HG02981 (cell line): ENCODE measurements at regions not wholly inside any gene's neighbourhood (a gene's known extent, or its start where the extent isn't known, plus 50 kb on each side); places are given as distances from the start of the nearest gene placed in this dataset.
"Not testable (repeated sequence)": the region's sequence is repeated elsewhere in the genome, so short reads cannot be mapped to it uniquely, and the experiment has no call there.

ENCODE experiments used
- ATAC-seq: cut with Tn5 transposase; IDR thresholded peaks from one replicate; pipeline ENCODE4 v1.9.1; 2021; ENCODE audit warnings: mild to moderate bottlenecking, moderate library complexity; ENCODE audit not compliant: unreplicated experiment

DNA sequence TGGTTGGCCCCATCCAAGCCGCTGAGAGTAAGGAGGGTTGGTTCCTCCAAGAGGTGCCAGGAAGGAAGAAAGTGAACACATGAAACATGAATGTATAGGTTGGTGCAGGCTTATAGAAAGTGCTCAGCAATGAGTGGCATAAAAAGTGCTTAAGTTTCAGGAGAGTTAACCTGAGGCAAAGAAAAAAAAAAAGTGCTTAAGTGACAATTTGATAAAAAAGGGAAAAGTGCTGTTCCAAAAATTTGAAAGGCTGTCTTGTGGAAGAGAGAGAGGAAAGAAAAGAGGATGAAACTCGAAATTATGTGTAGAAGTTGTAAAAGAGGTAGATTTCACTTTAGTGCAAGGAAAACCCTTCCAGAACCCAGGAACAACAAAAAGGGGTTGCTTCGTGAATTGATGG is 85.5 kb upstream of the MAP4K4 start:
- ATAC-seq: no peak

DNA sequence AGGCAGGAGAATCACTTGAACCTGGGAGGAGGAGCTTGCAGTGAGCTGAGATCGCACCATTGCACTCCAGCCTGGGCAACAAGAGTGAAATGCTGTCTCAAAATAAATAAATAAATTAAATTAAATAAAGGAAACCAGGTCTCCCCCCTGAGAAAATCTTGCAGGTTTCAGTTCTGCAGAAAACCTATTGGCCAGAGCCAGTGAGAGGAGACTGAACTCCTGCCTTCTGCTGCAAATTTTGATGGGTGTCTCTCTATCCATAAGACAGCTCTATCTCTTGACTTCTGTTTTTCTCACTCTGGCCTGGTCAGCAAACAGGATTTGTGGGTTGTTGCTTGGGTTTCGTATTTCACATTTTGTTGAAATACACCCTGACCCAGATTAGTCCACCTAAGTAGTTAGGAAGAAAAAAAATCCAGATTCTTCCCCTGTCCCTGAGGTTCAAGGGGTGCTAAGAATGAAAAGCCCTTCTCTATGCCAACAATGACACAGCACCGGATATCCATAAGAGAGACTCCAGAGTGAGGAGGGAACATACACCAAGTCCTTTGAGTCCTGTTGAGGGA is 86.7 kb upstream of the MAP4K4 start:
- no peak for ATAC-seq

DNA sequence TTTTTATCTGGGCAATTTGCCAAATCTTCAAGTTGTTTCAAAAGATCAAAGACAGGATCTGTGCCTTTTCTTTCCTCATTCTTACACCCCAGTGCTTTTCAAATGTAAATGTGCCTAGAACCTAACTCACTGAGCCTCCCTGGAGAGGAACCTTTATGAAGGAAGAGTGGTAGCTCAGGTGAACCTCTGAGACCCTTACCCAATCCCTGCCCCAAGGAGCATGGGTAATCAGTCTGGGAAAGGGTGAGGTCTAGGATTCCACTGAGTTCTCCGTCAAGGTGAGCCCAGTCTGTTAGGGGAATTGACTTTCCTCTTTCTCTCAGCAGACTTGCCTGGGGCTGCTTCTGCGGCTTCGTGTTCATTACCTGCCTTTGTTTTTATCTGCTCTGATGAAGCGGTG is 88.1 kb upstream of the MAP4K4 start:
- no peak for ATAC-seq

DNA sequence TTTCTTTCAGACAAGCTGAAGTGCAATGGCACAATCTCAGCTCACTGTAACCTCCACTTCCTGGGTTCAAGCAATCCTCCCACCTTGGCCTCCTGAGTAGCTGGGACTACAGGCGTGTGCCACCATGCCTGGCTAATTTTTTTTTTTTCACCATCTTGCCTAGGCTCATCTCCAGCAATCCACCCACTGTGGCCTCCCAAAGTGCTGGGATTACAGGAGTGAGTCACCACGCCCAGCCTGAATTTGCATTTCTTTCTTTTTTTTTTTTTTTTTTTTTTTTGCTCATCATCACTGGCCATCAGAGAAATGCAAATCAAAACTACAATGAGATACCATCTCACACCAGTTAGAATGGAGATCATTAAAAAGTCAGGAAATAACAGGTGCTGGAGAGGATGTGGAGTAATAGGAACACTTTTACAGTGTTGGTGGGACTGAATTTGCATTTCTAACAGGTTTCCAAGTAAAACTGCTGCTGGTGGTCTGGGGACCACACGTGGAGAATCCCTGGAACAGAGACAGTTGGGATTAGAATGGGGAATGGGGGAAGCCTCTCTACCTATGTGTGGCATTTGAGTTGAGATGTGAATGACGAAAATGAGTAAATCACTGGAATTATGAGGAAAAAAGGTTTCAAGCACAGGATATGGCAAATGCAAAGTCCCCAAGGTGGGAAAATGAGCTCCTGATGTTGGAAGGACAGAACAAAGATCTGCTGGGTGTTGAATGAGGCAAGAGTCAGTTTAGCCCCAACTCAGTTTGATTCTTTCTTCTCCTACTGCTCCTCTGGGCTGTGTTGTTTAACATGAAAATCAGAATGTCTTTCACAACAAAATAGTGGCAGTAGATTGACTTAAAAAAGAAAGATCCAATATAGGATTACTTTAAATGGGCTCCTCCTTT is 88.8 kb upstream of the MAP4K4 start:
- no peak for ATAC-seq

DNA sequence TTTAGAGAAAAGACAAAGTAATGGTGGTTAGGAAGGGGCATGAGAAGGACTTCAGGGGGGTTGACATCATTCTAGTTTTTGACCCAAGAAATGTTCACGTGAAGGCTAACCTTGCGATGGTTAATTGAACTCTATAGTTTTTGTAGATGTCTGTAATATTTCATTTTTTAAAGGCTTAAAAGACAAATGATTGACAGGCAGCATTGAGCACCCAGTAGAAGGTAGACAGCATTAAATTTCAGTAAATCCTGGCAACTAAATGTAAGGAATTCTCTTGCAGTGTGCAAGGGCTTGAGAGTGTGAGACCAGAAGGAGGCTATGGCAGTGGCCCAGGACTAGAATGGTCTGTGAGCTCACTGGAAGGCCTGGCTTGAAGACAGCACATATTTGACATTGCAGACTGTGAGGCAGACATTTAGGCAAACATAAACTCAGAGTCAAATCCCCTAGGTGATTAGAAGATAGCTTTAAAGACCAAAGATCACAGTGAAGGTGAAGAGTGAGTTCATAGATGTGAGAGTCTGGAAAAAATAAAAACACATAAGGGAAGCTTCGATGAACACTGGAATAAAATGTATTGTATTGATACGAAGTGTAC is 100.1 kb upstream of the MAP4K4 start:
- ATAC-seq: no peak

DNA sequence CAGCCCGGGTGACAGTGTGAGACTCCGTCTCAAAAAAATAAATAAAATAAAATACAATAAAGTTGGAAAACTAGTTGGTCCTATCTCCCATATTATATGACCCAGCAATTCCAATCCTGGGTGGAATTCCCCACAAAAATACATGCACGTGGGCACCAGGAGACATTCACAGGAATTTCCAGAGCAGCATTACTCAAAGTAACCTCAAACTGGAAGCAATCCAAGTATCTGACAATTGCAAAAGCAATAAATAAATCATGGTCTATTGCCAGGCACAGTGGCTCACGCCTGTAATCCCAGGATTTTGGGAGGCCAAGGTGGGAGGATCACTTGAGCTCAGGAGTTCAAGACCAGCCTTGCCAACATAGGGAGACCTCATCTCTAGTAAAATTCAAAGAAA is 101.2 kb upstream of the MAP4K4 start:
- no peak for ATAC-seq

DNA sequence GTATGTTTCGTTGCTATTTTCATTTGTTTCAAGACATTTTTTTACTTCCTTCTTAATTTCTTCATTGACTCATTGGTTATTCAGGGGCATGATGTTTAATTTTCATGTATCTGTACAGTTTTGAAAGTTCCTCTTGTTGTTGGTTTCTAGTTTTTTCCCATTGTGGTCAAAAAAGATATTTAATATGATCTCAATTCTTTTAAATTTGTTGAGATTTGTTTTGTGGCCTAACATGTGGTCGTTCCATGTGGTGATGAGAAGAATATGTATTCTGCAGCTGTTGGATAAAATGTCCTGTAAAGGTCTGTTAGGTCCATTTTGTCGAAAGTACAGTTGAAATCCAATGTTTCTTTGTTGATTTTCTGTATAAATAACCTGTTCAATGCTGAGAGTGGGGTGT is 110.3 kb upstream of the MAP4K4 start:
- ATAC-seq: no peak

DNA sequence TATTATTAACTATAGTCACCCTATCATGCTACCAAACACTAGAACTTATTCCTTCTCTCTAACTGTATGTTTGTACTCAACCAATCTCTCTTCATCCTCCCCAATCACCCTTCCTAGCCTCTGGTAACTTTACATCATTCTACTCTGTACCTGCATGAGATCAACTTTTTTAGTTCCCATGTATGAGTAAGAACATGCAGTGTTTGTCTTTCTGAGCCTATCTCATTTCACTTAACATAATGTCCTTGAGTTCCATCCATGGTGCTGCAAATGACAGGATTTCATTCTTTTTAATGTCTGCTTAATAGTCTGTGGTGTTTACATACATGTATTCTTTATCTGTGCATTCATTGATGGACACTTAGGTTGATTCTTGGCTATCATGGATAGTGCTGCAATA is 108.9 kb upstream of the RFX8 start:
- ATAC-seq: no peak

DNA sequence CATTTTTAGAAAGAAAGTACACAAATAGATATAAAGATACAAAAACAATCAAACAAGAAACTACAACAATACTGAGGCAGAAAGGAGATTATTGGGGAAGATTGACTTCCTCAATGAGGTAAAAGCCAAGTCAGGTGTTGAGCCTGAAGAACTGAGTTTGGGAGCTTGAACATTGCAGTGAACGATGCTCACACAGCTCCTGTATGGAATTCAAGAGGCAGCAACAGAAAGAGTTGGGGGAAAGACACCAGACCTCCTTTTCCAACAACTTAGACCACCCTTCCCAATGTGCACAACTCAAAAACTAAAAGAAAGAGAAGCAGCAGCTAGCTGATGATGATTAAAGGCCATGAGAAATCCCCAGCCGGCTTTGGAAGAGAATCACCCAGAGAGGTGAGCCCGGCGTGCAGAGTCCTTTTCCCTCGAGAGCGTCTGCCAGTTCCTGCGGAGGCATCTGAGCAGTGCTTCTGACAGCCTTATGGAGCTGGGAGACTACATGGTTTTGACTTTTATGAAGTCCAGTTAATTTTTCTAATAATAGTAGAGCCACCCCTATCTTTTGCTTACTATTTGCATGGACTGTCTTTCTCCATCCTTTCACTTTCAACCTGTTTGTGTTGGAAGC is 106.9 kb upstream of the RFX8 start:
- ATAC-seq: no peak

DNA sequence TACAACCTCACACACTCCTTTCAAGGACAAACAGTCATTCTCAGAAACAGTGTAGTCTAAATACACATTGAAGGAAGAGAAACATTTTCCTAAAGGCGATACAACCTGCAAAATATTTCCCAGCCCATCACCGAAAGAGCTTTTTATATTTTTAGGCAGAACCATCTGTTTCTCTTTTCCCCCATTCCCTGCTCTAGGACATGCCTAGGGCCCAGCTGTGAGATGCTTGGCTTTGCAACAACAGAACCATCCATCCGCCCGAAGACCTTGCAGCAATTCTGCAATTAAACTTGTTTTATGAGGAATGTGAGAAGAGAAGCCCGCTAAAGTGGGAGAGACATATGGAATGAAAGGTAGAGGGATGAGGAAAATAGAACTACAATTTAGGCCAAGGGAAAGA is 105.6 kb upstream of the RFX8 start:
- ATAC-seq: no peak

DNA sequence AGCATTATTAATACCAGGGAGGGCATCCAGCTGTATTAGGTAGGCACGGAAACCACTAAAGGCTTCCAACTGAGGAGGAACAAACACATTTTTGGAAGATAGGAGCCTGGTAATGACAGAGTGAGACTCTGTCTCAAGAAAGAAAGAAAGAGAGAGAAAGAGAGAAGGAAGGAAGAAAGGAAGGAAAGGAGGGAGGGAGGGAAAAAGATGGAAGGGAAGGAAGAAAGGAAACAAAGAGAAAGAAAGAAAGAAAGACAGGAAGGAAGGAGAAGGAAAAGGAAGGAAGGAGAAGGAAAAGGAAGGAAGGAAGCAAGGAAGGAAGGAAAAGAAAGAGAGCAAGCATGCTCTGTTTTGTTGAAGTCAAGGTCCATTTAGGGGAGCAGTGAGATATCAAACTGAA is 103.8 kb upstream of the RFX8 start:
- no peak for ATAC-seq

DNA sequence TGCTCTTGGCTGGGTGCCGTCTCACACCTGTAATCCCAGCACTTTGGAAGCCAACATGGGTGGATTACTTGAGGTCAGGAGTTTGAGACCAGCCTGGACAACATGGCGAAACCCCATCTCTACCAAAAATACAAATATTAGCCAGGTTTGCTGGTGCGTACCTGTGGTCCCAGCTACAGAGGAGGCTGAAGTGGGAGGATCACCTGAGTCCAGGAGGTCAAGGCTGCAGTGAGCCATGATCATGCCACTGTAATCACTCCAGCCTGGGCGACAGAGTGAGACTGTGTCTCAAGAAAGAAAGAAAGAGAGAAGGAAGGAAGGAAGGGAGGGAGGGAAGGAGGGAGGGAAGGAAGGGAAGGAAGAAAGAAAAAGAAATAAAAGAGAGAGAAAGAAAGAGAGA is 103.2 kb upstream of the RFX8 start:
- not testable (repeated sequence) for ATAC-seq

DNA sequence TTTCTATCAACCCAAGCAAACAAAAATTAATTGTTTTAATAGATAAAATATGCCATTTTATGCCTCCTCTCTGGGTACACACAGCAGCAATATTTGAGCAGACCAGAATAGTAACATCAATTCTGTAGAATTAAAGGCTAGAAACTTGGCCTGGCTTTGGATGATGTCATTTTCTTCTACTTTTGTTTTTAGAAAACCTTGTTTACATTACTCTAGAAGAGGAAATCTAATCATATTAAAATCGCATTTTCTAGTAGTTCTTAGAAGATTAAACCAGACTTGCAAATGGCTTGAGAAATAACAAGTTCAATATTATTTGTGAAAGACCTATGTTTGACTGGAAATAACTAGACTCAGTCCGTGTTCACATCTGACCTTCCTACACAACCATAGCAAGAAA is 102.3 kb upstream of the RFX8 start:
- no peak for ATAC-seq

DNA sequence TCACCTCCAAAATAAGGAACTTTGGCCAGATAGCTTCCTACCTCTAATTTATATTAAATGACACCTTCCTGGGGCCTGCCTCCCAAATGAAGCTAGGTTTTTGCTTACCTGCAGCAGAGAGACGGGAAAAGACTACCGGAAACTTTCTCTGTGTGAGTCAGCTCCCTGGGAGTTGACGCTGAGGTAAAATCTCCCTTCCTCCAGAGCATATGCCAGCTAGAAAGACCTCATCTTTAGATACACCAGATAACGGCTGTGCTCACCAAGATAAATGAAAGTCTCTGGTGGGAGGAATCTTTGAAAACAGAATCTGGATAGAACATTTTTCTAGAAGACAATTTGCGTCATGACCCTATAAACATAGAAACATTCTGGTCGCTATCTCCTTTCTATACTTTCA is 99.7 kb upstream of the RFX8 start:
- no peak for ATAC-seq

DNA sequence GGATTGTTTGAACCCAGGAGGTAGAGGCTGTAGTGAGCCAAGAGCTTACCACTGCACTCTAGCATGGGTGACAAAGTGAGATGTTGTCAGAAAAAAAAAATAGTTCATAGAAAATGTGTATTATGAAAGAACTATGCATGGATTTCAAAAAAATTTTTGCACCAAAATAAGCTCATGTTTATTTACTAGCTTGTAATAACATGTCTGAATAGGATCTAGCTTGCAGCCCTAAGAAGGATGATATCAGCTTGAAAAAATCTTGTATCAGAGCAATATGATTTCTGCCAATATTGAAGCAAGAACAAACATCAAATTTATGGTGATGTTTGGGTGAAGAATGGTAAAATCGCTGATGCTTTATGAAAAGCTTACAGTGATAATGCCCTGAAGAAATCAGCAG is 97.0 kb upstream of the RFX8 start:
- no peak for ATAC-seq

DNA sequence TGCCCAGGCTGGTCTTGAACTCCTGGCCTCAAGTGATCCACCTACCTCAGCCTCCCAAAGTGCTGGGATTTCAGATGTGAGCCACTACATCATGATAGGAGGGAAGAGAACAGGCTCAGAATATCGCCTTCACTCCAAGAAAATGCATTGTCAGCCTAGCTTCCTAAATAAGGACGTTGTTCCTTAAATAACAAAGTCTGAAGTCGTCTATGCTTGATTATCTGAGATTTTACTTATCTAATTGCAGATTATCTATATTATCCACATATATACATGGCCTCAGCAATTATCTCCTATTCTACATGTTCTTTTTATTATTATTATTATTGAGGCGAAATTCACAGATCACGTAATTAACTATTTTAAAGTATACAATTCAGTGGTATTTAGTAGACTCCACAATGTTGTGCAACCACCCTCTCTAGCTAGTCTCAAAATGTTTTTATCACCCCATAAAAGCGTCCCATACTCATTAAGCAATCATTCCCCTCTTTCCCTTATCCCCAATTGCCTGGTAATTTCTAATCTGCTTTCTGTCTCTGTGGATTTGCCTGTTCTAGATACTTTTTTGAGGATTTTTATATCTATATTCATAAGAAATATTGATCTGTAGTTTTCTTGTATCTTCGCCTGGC is 95.1 kb upstream of the RFX8 start:
- ATAC-seq: no peak

DNA sequence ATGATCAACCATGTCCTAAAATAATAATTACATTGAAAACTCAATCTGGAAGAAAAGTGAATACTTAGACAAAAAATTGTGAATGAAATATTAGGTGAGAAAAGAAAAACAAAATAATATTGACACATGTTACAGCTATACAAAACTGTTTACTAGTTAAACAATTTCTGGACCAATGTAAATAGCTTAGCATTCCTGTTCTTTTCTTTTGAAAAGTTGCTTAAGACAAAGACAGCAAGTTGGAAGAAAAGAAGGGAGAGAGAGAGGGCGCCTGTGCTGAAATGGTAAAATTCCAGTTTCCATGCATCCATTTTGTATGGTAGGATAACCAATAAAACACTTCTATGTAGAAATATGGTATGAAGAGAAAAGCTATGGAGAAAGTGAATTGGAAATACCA is 94.1 kb upstream of the RFX8 start:
- ATAC-seq: no peak

DNA sequence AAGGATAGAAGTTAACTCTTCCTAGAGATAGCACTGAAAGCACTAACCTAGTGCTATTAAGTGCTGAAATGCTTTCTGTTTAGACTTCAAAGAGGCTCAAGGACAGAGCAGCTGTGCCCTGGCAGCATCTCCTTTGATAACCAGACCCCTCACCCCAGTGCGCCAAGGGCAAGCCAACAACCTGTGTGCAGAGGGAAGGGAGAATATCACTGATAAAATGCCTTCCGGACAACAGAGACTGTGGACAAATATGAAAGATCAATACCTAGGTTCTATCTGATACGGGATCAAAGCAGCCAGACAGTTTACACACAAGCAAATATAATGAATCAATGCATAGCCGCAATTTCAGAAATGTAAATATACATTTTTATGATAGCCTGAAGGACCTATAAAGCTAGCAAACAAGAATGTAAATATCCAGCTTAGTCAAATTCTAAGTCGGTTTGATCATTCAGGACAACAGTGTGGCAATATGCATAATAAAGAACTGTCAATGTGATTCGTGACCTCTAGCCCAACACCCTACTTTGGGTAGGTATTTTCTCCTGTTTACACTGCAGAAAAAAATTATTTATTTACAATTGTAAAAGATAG is 91.8 kb upstream of the RFX8 start:
- no peak for ATAC-seq

DNA sequence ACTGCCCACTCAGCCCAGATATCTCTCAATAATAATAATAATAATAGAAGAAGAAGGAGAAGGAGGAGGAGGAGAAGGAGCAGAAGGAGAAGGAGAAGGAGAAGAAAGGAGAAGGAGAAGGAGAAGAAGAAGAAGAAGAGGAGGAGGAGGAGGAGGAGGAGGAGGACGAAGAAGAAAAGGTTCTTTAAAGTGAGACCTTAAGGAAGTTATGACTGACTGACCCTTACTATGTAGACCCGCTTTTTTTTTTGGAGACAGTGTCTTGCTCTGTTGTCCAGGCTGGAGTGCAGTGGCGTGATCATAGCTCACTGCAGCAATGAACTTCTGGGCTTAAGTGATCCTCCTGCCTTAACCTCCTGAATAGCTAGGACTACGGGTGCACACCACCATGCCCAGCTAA is 88.9 kb upstream of the RFX8 start:
- no peak for ATAC-seq

DNA sequence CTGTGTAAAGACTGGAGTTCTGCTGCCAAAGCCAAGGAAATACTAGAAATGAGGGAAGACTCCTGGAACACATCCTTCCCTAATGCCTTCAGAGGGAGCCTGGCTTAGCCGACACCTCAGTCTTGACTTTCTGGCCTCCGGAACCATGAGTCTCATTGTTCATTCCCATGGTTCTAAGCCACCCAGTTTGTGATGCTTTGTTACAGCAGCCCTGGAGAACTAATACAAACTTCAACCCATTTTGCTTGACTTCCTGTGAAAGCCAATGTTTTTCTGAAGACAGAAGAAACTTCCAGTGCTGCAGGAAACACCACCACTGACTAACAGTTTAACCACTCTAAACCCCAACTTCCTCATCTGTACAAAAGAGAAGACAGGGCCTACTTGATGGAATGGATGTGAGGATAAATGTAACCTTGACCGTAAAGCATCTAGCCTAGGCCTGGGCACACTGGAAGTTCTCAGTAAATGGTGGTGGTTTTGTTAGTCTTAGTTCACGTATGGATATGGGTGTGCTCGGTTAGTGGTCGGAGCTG is 85.9 kb upstream of the RFX8 start:
- no peak for ATAC-seq

DNA sequence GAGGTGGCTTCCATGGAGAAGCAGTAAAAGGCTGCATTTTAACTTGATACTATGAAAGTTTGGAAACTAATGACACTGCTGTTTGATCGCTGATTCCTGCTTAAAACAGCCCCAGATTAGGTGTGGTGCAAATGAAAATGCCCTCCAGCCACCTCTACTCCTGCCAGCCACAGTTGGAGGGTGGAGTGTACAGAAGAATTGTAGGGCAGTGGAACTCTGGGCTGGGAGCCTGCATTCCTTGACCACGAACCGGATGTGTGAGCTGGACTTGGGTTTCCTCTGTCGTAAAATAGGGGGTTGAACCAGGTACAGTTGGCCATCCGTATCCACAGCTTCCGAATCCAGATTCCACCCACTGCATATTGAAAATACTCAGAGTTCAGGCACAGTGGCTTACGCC is 84.6 kb upstream of the RFX8 start:
- no peak for ATAC-seq
